VCaP (cell line): ENCODE measurements at regions not wholly inside any gene's neighbourhood (a gene's known extent, or its start where the extent isn't known, plus 50 kb on each side); places are given as distances from the start of the nearest gene placed in this dataset.

Source experiments
- H3K27ac ChIP-seq: fragments of 450-650 bp; 2 replicates; pipeline ENCODE4 v1.5.1; 2017
- TF ChIP-seq, protein P1 (sequence below): fragments of 450-650 bp; conservative IDR thresholded peaks from 2 replicates; pipeline ENCODE4 v1.5.1; 2017; ENCODE audit warnings: mild to moderate bottlenecking, moderate library complexity

DNA sequence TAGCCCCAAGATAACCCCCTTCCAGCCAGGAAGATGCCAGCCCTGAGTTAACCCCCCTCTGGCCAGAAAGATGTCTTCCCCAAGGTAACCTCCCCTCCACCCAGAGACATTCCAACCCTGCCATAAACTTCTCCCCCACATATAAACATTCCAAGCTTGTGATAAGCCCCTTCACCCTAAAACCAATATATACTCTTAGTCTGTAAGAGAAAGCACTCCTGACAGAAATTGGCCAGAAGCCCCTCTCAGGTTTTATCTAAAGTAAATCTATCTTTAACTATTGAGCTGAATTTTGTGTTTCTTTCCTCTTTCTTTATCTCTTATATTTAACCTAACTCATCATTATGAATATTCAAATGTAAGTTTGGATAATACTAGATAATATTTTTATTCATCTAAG is 1775.8 kb upstream of the MIR17HG start:
- no peak overlapping the region for H3K27ac ChIP-seq
- TF ChIP-seq, protein P1, sequence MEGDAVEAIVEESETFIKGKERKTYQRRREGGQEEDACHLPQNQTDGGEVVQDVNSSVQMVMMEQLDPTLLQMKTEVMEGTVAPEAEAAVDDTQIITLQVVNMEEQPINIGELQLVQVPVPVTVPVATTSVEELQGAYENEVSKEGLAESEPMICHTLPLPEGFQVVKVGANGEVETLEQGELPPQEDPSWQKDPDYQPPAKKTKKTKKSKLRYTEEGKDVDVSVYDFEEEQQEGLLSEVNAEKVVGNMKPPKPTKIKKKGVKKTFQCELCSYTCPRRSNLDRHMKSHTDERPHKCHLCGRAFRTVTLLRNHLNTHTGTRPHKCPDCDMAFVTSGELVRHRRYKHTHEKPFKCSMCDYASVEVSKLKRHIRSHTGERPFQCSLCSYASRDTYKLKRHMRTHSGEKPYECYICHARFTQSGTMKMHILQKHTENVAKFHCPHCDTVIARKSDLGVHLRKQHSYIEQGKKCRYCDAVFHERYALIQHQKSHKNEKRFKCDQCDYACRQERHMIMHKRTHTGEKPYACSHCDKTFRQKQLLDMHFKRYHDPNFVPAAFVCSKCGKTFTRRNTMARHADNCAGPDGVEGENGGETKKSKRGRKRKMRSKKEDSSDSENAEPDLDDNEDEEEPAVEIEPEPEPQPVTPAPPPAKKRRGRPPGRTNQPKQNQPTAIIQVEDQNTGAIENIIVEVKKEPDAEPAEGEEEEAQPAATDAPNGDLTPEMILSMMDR, result no peak

DNA sequence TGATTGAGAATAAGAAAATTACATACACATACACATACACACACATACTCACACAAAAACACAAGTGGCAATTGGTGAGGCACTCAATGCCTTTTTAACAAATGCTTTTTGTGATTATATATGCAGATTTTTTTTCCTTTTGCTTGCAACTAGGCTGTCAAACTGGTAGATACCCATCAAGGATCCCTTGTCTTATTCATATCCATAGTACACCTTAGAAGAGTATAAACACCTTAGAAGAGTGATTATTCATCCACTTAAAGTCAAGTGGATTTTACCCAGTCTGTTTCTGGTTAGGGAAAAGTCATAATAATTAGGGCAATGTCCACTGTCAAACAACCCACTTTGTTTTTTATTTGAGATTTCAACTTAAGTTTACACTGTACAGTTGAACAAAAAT is 1773.4 kb upstream of the MIR17HG start:
- no peak overlapping the region for H3K27ac ChIP-seq
- TF ChIP-seq, protein P1, result no peak

DNA sequence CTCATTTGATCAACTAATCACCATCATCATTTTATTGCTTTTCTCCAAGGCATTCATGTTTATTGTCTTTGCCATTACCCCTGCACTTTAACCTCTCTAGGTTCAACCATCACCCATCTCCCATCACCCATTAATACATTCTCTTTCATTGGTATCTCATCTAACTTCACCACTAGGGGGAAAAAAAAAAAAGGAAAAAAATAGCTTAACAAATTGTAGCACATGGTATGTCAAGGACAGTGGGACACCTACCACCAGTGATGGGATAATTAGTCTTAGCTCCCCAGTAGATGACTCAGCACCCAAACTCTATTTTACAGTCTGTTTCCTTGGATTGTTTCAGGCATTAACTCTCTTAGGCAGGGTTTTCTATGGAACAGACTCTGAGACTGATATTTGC is 1770.2 kb upstream of the MIR17HG start:
- H3K27ac ChIP-seq, result no peak overlapping the region
- TF ChIP-seq, protein P1, result 0 out of 2 replicates have a peak, but pooled peaks have one; percentile 6

DNA sequence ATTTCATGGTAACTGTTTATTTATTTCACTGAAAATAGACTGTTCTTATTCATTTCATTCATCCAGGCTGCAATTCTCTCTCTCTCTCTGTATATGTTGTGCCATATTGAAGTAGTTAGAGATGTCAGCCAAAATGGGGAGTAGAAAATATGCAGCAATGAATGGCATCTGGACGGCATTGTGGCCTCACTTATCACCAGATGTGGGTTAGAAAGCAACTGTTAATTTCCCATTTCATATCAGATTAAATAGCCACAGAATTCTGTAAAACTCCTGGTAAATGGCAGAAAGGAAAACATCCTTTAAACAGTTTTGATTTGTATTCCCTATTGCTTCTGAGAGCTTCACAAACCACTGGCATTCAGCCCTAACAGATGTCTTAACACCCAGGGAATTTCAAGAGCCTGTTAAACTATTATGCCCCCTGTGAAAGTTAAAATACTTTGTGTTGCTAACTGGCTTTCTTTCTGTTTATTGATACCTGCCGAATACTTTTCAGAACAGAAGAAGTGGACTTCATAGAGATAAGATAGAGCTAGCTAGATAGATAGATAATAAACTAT is 1763.3 kb upstream of the MIR17HG start:
- TF ChIP-seq, protein P1, result no peak
- no peak overlapping the region for H3K27ac ChIP-seq

DNA sequence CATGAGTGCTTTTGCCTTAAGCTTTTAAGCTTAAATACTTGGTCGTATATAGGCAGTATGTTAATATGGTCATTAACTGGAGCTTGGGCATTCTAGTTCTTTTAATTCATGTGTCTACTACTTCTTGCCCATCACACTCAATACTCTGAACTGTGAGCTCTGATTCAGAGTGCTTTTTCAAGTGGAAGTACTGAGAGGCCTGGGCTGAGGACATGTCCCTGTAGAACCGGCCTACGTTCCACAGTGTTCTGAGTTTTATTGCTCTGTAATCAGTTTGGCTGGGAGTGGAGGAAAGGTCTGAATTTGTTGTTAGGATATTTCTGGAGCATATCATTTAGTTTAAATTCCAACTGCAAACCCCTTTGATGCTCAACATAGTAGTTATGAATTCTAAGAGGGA is 1744.8 kb upstream of the MIR17HG start:
- no peak overlapping the region for H3K27ac ChIP-seq
- TF ChIP-seq, protein P1, result no peak

DNA sequence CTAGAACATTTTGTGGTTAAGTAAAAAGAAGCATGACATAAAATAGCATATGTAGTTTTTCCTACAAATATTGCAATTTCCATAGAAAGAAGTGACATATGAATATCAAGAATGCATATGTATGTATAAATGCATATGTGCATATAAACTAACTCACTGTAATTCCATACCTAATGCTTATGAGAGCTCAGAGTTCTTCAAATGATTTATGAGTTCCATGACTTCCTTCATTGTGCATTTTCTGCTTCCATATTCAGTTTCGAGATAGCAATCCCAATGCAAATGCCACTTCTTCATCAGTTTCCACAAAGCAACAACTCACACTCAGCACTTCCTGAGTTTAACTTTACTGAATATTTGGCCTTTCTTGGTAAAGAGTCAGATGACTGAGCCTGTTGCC is 1744.3 kb upstream of the MIR17HG start:
- TF ChIP-seq, protein P1, result no peak
- no peak overlapping the region for H3K27ac ChIP-seq

DNA sequence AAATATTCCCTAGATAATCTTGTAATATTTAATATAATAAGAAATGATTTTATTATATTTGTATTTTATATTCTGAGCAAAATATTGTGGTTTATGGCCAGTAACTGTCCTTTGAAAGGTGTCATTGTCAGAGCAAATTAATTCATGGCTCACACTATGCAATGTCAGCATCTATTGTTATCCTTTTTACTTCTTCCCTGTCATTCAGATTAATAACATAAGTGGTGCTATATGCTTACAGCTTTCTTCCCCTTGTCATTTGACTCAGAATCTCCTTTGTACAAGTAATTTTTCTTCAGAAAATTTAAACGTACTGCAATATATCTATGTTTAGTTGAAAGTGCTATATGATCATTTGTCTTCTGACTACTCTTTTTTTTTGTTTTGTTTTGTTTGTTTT is 1738.2 kb upstream of the MIR17HG start:
- H3K27ac ChIP-seq, result no peak overlapping the region
- TF ChIP-seq, protein P1, result no peak

DNA sequence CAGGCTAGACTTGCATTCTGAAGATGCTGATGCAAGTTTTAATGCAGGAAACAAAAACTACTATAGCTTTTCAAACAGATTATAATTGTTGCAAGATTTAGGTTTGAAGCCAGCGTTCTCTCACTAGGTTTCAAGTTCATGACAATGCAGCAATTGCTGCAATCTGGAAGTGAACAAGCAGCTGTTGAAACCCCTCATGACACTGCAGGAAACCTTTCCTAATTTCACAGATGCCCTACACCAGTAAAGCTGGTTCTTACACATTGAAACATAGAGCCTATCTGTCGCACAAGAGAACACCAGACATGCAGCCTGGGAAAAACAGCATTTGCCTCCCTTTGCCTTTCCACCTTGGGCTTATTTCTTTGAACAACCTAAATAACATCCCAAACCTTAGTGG is 1737.2 kb upstream of the MIR17HG start:
- TF ChIP-seq, protein P1, result no peak
- no peak overlapping the region for H3K27ac ChIP-seq
